IPS-18a (cell line): ENCODE measurements at regions not wholly inside any gene's neighbourhood (a gene's known extent, or its start where the extent isn't known, plus 50 kb on each side); places are given as distances from the start of the nearest gene placed in this dataset.

ENCODE experiments used
- H3K27ac ChIP-seq: one replicate; pipeline ENCODE4 v1.5.1; 2013; ENCODE audit warnings: low read length
- H3K27me3 ChIP-seq: one replicate; pipeline ENCODE4 v1.6.1; 2013; ENCODE audit warnings: mild to moderate bottlenecking, low read length; ENCODE audit not compliant: control insufficient read depth, insufficient read depth
- H3K36me3 ChIP-seq: one replicate; pipeline ENCODE4 v1.6.1; 2013; ENCODE audit warnings: low read depth, low read length; ENCODE audit not compliant: control insufficient read depth
- H3K4me1 ChIP-seq: one replicate; pipeline ENCODE4 v1.6.1; 2013; ENCODE audit warnings: low read depth, low read length; ENCODE audit not compliant: control insufficient read depth
- H3K4me3 ChIP-seq: one replicate; pipeline ENCODE4 v1.5.1; 2013; ENCODE audit warnings: low read length
- H3K9ac ChIP-seq: one replicate; pipeline ENCODE4 v1.6.1; 2013; ENCODE audit warnings: mild to moderate bottlenecking, low read length, moderate library complexity
- H3K9me3 ChIP-seq: one replicate; pipeline ENCODE4 v1.6.1; 2013; ENCODE audit warnings: low read depth, low read length; ENCODE audit not compliant: control insufficient read depth

DNA sequence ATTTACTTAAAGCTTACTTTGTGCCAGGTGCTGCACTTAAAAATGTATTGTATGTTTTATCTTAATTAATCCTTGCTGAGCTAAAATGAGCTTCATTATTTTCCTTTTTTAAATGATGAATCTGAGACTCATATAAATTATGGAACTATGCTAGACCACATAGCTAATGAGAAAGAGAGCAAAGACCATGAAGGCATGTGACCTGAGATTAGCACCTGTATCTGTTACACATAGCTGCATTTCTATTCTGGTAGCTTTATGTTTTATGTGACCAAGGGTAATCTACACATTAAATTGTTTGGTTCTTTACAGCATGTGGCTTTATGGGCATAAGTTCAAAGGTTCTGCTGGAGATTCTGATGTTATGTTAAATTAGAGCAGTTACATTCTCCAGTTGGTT lies 839.1 kb upstream of the SORCS1 start:
- H3K27me3 ChIP-seq = no peaks in the 10 kb centered on the region
- no peak overlapping the region for H3K27ac ChIP-seq
- H3K36me3 ChIP-seq = no peaks in the 10 kb centered on the region
- H3K9ac ChIP-seq = no peak overlapping the region
- no peaks in the 10 kb centered on the region for H3K4me1 ChIP-seq
- H3K4me3 ChIP-seq = no peak overlapping the region
- H3K9me3 ChIP-seq = peaks cover 13% of the 10 kb centered on the region

DNA sequence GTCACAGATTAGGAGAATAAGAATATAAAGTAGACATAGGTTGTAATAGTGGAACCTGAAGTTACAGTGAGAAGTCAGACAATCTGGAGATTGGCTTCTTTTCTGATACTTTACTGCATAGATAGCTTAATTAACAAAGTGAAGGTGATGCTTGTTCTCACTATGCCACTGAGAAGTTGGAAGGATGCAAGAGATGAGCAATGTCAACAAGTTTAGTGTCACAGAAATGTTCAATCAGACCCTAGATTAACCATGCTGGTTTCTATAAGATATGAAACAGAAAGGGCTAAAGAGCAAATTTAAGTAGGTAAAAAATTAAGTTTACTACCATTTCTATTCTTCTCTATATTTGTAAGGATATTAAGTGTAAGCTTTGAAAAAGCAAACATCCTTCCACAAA lies 838.6 kb upstream of the SORCS1 start:
- no peaks in the 10 kb centered on the region for H3K36me3 ChIP-seq
- no peak overlapping the region for H3K4me3 ChIP-seq
- H3K27ac ChIP-seq = no peak overlapping the region
- H3K4me1 ChIP-seq = no peaks in the 10 kb centered on the region
- no peaks in the 10 kb centered on the region for H3K27me3 ChIP-seq
- no peak overlapping the region for H3K9ac ChIP-seq
- peaks cover 12% of the 10 kb centered on the region for H3K9me3 ChIP-seq

DNA sequence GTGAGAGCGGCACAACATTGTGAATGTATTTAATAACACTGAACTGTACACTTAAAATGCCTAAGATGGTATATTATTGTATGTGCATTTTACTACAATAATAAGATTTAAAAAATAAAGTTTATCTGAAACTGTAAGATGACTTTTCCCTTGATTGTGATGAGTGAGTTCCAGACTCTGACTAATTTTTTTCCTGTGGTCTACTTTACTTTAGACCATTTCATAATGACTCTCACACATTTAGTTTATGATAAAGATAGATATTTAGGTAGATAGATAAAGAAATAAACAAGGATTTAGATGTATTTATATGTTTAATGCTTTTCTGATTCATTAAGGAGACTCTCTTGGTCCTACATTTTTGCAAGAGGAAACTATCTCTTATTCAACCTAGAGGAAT lies 835.9 kb upstream of the SORCS1 start:
- Histone ChIP-seq H3K36me3 (no peaks in the 10 kb centered on the region), H3K9ac (no peak overlapping the region), H3K27me3 (no peaks in the 10 kb centered on the region)

DNA sequence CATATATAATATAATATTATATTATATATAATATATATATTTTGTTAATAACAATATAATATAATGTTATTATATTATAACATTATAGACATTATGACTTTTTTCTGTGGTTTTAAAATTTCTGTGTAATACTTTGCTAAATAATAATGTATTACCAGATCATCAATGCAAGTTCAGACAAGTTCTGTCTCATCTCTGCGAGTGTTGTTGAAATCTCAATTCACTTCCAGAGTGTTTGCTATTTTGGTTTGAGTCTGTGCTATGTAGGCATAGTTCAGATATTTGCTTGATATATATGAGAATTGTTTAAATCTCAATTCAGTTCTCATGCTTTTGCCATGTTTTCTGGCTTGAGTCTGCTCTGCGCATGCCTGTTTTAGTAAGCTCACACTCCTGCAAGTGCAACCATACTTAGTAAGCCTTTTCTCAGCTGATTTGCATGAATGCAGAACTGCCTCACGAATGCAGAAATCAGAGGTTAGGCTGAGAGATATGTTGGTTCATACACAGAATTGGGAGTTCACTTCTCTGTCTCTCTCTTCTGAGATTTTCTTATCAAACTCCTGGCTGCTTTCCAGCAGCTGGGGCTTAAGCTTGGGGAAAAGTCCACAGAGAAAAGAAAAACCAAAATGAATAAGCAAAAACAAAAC lies 830.2 kb upstream of the SORCS1 start:
- no peaks in the 10 kb centered on the region for H3K27me3 ChIP-seq
- no peak overlapping the region for H3K27ac ChIP-seq
- no peaks in the 10 kb centered on the region for H3K36me3 ChIP-seq
- H3K4me3 ChIP-seq = no peak overlapping the region
- no peaks in the 10 kb centered on the region for H3K9me3 ChIP-seq
- no peaks in the 10 kb centered on the region for H3K4me1 ChIP-seq
- H3K9ac ChIP-seq = no peak overlapping the region

More for the DNA sequence above, 835.9 kb upstream of the SORCS1 start:
- H3K4me1 ChIP-seq = no peaks in the 10 kb centered on the region
- no peaks in the 10 kb centered on the region for H3K9me3 ChIP-seq
- no peak overlapping the region for H3K27ac ChIP-seq
- H3K4me3 ChIP-seq = no peak overlapping the region

DNA sequence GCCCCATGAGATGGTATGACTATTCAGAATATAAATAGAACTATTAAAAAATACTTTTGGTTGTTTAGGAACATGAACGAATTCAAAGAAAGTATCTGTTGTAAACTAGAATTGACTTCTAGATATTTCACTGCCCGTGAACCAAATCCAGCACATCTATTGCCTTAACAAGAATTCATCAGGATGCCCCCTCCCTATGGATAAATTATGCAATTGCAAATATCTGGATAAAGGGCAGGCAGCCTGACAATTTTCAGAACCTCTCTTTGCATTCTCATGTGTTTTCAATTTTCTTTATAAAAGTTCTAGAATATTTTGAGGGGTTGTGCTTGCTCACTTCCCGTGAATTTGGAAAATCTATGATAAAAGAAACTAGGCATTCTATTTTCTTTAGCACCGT lies 822.1 kb upstream of the SORCS1 start:
- H3K4me3 ChIP-seq = no peak overlapping the region
- H3K27ac ChIP-seq = no peak overlapping the region
- no peaks in the 10 kb centered on the region for H3K27me3 ChIP-seq
- H3K9ac ChIP-seq = no peak overlapping the region
- no peaks in the 10 kb centered on the region for H3K4me1 ChIP-seq
- H3K9me3 ChIP-seq = no peaks in the 10 kb centered on the region
- no peaks in the 10 kb centered on the region for H3K36me3 ChIP-seq

DNA sequence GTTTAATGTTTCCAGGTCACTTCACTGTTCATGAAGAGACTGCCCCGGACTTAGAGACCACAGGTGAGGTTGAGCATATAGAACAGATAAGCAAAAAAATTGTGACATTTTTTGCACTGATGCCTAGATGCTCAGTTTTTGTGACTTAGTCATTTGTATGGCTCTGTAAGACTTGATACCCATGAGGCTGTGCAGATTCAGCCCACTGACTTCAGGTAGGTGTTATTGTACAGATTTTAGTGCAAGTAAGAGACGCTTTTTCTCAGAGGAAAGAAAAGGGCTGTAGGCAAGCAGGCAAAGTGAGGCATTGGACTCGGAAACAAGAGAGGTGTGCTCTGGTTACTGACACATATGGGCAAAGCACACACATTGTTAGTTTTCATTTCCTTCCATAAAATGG lies 820.1 kb upstream of the SORCS1 start:
- H3K4me1 ChIP-seq = no peaks in the 10 kb centered on the region
- no peak overlapping the region for H3K4me3 ChIP-seq
- no peaks in the 10 kb centered on the region for H3K27me3 ChIP-seq
- H3K36me3 ChIP-seq = no peaks in the 10 kb centered on the region
- H3K27ac ChIP-seq = no peak overlapping the region
- no peaks in the 10 kb centered on the region for H3K9me3 ChIP-seq
- H3K9ac ChIP-seq = no peak overlapping the region

DNA sequence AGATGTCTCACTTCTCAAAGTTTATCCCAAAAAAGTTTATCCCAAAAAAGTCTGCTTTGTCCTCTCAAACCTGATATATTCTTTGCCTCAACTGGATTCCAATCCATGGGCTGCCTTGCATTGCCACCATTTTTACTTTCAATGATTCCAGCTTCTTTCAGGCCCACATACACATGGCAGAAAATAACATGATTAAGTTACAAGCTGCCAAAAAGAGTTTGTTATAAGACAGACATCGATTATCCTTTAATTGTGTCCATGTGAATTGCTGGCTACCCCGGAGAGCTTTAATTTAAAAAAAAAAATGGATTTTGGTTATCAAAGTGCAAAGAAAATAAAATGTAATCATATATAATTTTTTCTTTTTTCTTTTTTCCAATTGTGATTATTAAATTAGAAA lies 819.6 kb upstream of the SORCS1 start:
- H3K27me3 ChIP-seq = no peaks in the 10 kb centered on the region
- no peaks in the 10 kb centered on the region for H3K4me1 ChIP-seq
- no peaks in the 10 kb centered on the region for H3K9me3 ChIP-seq
- H3K9ac ChIP-seq = no peak overlapping the region
- no peaks in the 10 kb centered on the region for H3K36me3 ChIP-seq
- no peak overlapping the region for H3K27ac ChIP-seq
- H3K4me3 ChIP-seq = no peak overlapping the region

DNA sequence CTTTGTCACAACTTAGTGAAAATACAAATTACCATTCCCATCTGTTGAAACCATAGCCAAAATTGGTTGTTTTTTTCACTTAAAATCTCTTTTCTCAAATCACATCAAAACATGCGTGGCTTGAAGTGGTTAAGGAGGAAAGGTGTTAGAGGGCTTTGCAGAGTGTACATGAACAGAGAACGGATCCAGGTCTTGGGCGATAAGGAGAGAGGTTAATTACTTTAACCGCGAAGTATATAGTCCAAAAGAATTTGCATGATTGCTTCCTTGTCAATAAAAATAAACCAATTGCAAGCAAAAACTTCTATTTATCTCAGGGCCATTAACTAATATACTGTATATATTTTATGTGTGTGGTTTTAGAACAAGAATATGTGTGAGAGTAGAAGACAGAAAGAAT lies 813.9 kb upstream of the SORCS1 start:
- Histone ChIP-seq H3K4me3 (no peak overlapping the region), H3K27me3 (no peaks in the 10 kb centered on the region), H3K9ac (no peak overlapping the region), H3K27ac (no peak overlapping the region), H3K36me3 (no peaks in the 10 kb centered on the region), H3K9me3 (no peaks in the 10 kb centered on the region), H3K4me1 (no peaks in the 10 kb centered on the region)

DNA sequence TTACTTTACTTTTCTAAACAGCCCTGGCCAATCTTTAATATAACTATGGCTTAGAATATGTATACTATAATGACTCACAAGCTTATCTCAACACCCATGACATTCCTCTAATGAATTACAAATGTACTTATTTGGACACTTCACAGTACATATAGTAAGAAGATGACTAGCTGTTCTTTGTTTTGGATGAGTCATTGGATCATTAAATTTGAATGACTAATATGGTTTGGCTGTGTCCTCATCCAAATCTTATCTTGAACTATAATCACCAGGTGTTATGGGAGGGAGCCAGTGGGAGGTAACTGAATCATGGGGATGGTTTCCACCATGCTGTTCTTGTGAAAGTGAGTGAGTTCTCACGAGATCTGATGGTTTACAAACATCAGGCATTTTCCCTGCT lies 807.5 kb upstream of the SORCS1 start:
- Histone ChIP-seq H3K4me1 (no peaks in the 10 kb centered on the region), H3K36me3 (no peaks in the 10 kb centered on the region), H3K27ac (no peak overlapping the region), H3K27me3 (no peaks in the 10 kb centered on the region), H3K4me3 (no peak overlapping the region), H3K9ac (no peak overlapping the region), H3K9me3 (no peaks in the 10 kb centered on the region)

DNA sequence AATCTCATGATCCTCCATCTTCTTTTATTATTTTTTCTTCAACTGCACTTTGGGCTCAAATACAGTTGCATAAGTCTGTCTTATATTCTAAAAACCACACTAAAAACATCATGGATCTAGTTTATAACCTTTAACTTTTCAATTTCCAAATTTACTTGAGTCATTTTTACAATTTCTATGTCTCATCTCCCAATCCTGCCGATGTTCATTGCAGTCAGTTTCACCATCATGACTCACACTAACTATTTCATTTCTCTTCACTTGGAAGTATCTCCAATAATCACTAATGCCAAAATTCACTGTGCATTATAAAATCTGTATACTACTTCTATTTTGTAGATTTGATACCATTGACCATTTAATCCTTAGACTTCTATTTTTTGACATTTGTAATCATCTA lies 806.9 kb upstream of the SORCS1 start:
- H3K4me3 ChIP-seq = no peak overlapping the region
- no peaks in the 10 kb centered on the region for H3K4me1 ChIP-seq
- H3K9ac ChIP-seq = no peak overlapping the region
- H3K27me3 ChIP-seq = no peaks in the 10 kb centered on the region
- no peak overlapping the region for H3K27ac ChIP-seq
- no peaks in the 10 kb centered on the region for H3K36me3 ChIP-seq
- no peaks in the 10 kb centered on the region for H3K9me3 ChIP-seq

DNA sequence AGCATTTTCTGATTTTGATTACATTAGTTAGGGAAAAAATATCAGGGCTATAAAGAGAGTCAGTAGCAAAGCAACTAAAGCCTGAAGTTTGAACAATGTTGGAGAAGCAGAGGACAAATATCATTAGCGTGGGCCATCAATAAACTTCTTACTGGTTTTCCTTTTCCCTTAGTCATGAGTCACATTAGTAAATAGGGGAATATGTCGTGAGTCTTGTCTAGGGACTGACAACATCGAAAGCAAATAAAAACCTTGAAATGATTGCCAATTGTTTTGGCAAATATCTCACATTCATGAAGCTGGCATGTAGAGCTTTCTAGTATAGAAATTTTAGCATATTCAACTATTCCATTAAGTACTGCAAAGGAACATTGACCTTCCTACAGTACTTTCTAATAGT lies 806.0 kb upstream of the SORCS1 start:
- Histone ChIP-seq H3K9me3 (no peaks in the 10 kb centered on the region), H3K9ac (no peak overlapping the region), H3K4me3 (no peak overlapping the region), H3K27me3 (no peaks in the 10 kb centered on the region), H3K27ac (no peak overlapping the region), H3K4me1 (no peaks in the 10 kb centered on the region), H3K36me3 (no peaks in the 10 kb centered on the region)

DNA sequence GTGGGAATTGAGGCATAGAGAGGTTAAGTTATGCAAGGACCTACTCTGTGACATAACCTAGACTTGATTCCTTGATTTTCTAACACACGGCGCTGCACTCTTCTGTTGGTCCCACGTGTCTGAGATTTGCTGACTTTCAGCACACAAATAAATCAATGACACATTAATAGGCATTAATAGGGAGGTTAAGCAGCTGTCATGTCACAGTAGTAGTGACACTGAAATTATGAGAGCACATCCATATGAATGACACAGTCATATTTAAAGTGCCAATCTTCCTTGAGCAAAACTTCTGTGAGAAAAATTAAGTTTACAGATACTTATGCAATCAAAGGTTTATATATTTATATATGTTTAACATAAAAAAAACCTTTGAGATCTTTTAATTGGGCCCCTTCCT lies 805.4 kb upstream of the SORCS1 start:
- H3K27me3 ChIP-seq = no peaks in the 10 kb centered on the region
- H3K4me1 ChIP-seq = no peaks in the 10 kb centered on the region
- no peaks in the 10 kb centered on the region for H3K36me3 ChIP-seq
- H3K9me3 ChIP-seq = no peaks in the 10 kb centered on the region
- no peak overlapping the region for H3K27ac ChIP-seq
- H3K4me3 ChIP-seq = no peak overlapping the region
- no peak overlapping the region for H3K9ac ChIP-seq
